DOHH2 (cell line): ENCODE measurements at regions not wholly inside any gene's neighbourhood (a gene's known extent, or its start where the extent isn't known, plus 50 kb on each side); places are given as distances from the start of the nearest gene placed in this dataset.

Source experiments
- H3F3A ChIP-seq: fragments of 200-600 bp; sonication (generic), shearing (Covaris generic); 2 replicates; pipeline ENCODE4 v1.6.0; 2016; ENCODE audit warnings: antibody characterized with exemption, mild to moderate bottlenecking; ENCODE audit not compliant: control insufficient read depth, insufficient read depth
- H3K27ac ChIP-seq: fragments of 200-600 bp; sonication (generic); 2 replicates; pipeline ENCODE4 v1.5.1; 2014; ENCODE audit warnings: low read depth, mild to moderate bottlenecking, low read length, moderate library complexity
- H3K27me3 ChIP-seq: fragments of 200-600 bp; sonication (generic); 2 replicates; pipeline ENCODE4 v1.6.1; 2014; ENCODE audit warnings: mild to moderate bottlenecking, low read length, mixed read lengths; ENCODE audit not compliant: control insufficient read depth
- H3K36me3 ChIP-seq: fragments of 200-600 bp; sonication (generic); 2 replicates; pipeline ENCODE4 v1.6.1; 2014; ENCODE audit warnings: mild to moderate bottlenecking, low read length, moderate library complexity, mixed read lengths; ENCODE audit not compliant: control insufficient read depth
- H3K4me1 ChIP-seq: fragments of 200-600 bp; sonication (generic); 2 replicates; pipeline ENCODE4 v1.6.1; 2014; ENCODE audit warnings: mild to moderate bottlenecking, low read length, mixed read lengths; ENCODE audit not compliant: control insufficient read depth
- H3K4me2 ChIP-seq: fragments of 200-600 bp; sonication (generic); 2 replicates; pipeline ENCODE4 v1.6.0; 2014; ENCODE audit warnings: mild to moderate bottlenecking, low read length, moderate library complexity
- H3K4me3 ChIP-seq: fragments of 200-600 bp; sonication (generic); 2 replicates; pipeline ENCODE4 v1.5.1; 2014; ENCODE audit warnings: mild to moderate bottlenecking, low read length, mixed read lengths
- H3K79me2 ChIP-seq: fragments of 200-600 bp; sonication (generic); 2 replicates; pipeline ENCODE4 v1.6.1; 2014; ENCODE audit warnings: mild to moderate bottlenecking, low read length, mixed read lengths; ENCODE audit not compliant: control insufficient read depth
- H3K9me2 ChIP-seq: fragments of 200-600 bp; sonication (generic); replicated peaks from 2 replicates; pipeline ENCODE4 v1.6.1; 2014; ENCODE audit warnings: mild to moderate bottlenecking, low read length, mixed read lengths; ENCODE audit not compliant: control insufficient read depth
- H3K9me3 ChIP-seq: fragments of 200-600 bp; sonication (generic); 2 replicates; pipeline ENCODE4 v1.6.1; 2014; ENCODE audit warnings: antibody characterized with exemption, low read length, mixed read lengths; ENCODE audit not compliant: control insufficient read depth, insufficient read depth
- H4K20me1 ChIP-seq: fragments of 200-600 bp; sonication (generic); 2 replicates; pipeline ENCODE4 v1.6.0; 2014; ENCODE audit warnings: low read depth, mild to moderate bottlenecking, antibody characterized with exemption, low read length, moderate library complexity; ENCODE audit not compliant: control insufficient read depth, insufficient read depth
- EZH2phosphoT487 ChIP-seq: fragments of 200-600 bp; sonication (generic); IDR thresholded peaks from 2 replicates; pipeline ENCODE4 v1.6.1; 2017; ENCODE audit warnings: borderline replicate concordance, mild to moderate bottlenecking, antibody characterized with exemption, low read length, moderate library complexity, mixed read lengths
- TF ChIP-seq, protein P1 (sequence below): fragments of 200-600 bp; sonication (generic); IDR thresholded peaks from one replicate; pipeline ENCODE4 v1.5.1; 2014; ENCODE audit warnings: antibody characterized with exemption, mild to moderate bottlenecking, low read depth, low read length; ENCODE audit not compliant: poor library complexity, severe bottlenecking

DNA sequence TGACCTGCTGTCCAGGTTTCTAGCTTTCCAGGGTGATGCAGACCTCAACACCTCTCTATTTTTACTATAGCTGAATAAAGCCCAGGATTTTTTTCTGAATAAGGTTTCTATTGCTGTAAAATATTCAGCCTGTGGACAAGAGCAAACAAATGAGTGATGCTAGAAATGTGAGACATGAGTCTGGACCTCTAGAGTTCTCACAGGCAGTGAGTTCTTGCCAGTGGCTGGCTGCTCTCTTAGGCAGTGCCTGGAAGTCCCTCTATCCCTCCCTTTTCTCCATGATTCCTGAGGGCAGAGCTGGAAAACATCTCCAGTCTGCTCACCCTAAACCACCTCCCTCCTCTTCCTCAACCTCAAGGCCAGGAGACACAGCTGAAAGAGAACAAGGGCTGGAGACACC, 793.8 kb upstream of the IGFBP3 start:
- Histone ChIP-seq H4K20me1 (no peaks in the 10 kb centered on the region), H3K9me3 (no peaks in the 10 kb centered on the region), H3K9me2 (no peaks in the 10 kb centered on the region), H3K4me3 (no peak overlapping the region), H3K4me2 (no peak overlapping the region), H3K27ac (no peak overlapping the region), H3K36me3 (no peaks in the 10 kb centered on the region), H3K27me3 (no peaks in the 10 kb centered on the region), H3K79me2 (no peaks in the 10 kb centered on the region), H3F3A (no peaks in the 10 kb centered on the region), H3K4me1 (no peaks in the 10 kb centered on the region)
- no peak for TF ChIP-seq EZH2phosphoT487
- TF ChIP-seq, protein P1, sequence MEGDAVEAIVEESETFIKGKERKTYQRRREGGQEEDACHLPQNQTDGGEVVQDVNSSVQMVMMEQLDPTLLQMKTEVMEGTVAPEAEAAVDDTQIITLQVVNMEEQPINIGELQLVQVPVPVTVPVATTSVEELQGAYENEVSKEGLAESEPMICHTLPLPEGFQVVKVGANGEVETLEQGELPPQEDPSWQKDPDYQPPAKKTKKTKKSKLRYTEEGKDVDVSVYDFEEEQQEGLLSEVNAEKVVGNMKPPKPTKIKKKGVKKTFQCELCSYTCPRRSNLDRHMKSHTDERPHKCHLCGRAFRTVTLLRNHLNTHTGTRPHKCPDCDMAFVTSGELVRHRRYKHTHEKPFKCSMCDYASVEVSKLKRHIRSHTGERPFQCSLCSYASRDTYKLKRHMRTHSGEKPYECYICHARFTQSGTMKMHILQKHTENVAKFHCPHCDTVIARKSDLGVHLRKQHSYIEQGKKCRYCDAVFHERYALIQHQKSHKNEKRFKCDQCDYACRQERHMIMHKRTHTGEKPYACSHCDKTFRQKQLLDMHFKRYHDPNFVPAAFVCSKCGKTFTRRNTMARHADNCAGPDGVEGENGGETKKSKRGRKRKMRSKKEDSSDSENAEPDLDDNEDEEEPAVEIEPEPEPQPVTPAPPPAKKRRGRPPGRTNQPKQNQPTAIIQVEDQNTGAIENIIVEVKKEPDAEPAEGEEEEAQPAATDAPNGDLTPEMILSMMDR, result no peak

- Histone ChIP-seq H3K9me3 (no peaks in the 10 kb centered on the region), H3K27ac (no peak overlapping the region), H3F3A (no peaks in the 10 kb centered on the region), H3K9me2 (no peaks in the 10 kb centered on the region), H3K79me2 (no peaks in the 10 kb centered on the region), H3K4me2 (no peak overlapping the region), H4K20me1 (no peaks in the 10 kb centered on the region), H3K4me1 (no peaks in the 10 kb centered on the region), H3K27me3 (no peaks in the 10 kb centered on the region), H3K36me3 (no peaks in the 10 kb centered on the region), H3K4me3 (no peak overlapping the region)
- TF ChIP-seq, protein P1, result no peak
- no peak for TF ChIP-seq EZH2phosphoT487
These were observed 793.0 kb upstream of the IGFBP3 start for GRCh38 chr7:46713868-46714596.

- H3K4me2 ChIP-seq, result no peak overlapping the region
- H3K4me3 ChIP-seq, result no peak overlapping the region
- no peaks in the 10 kb centered on the region for H3K36me3 ChIP-seq
- H3K27me3 ChIP-seq, result 0 out of 2 replicates have a peak, but pooled peaks cover 3% of the 10 kb centered on the region
- no peaks in the 10 kb centered on the region for H3K79me2 ChIP-seq
- H4K20me1 ChIP-seq, result no peaks in the 10 kb centered on the region
- no peaks in the 10 kb centered on the region for H3F3A ChIP-seq
- H3K9me2 ChIP-seq, result no peaks in the 10 kb centered on the region
- TF ChIP-seq EZH2phosphoT487, result no peak
- TF ChIP-seq, protein P1, result no peak
- H3K27ac ChIP-seq, result no peak overlapping the region
- H3K9me3 ChIP-seq, result no peaks in the 10 kb centered on the region
- no peaks in the 10 kb centered on the region for H3K4me1 ChIP-seq
These were observed 789.9 kb upstream of the IGFBP3 start for GRCh38 chr7:46710927-46711326.
